OCI-LY3 (cell line): ENCODE measurements at regions not wholly inside any gene's neighbourhood (a gene's known extent, or its start where the extent isn't known, plus 50 kb on each side); places are given as distances from the start of the nearest gene placed in this dataset.

Source experiments
- H2AFZ ChIP-seq: fragments of 200-600, 300-600 bp; shearing (Covaris generic); 2 replicates; pipeline ENCODE4 v1.6.0; 2014; ENCODE audit warnings: antibody characterized with exemption, low read depth, low read length
- H3K27ac ChIP-seq: fragments of 200-600, 300-600 bp; sonication (generic); 2 replicates; pipeline ENCODE4 v1.5.1; 2014; ENCODE audit warnings: mild to moderate bottlenecking, low read length, moderate library complexity, mixed read lengths
- H3K27me3 ChIP-seq: fragments of 200-600, 300-600 bp; sonication (generic); 2 replicates; pipeline ENCODE4 v1.6.1; 2014; ENCODE audit warnings: low read depth, low read length, mixed read lengths
- H3K36me3 ChIP-seq: fragments of 200-600, 300-600 bp; sonication (generic); replicated peaks from 2 replicates; pipeline ENCODE3; 2014; ENCODE audit warnings: low read depth, low read length, mixed read lengths
- H3K4me1 ChIP-seq: fragments of 300-600, 200-600 bp; sonication (generic); 2 replicates; pipeline ENCODE4 v1.6.1; 2014; ENCODE audit warnings: low read length, mixed read lengths
- H3K4me2 ChIP-seq: fragments of 200-600, 300-600 bp; sonication (generic); 2 replicates; pipeline ENCODE4 v1.6.1; 2014; ENCODE audit warnings: low read length, mixed read lengths
- H3K4me3 ChIP-seq: fragments of 300-600, 200-600 bp; sonication (generic); 2 replicates; pipeline ENCODE4 v1.5.1; 2014; ENCODE audit warnings: antibody characterized with exemption, mild to moderate bottlenecking, low read length, moderate library complexity
- H3K79me2 ChIP-seq: fragments of 300-600, 200-600 bp; shearing (Covaris generic); 2 replicates; pipeline ENCODE4 v1.6.1; 2014; ENCODE audit warnings: mild to moderate bottlenecking, low read length, mixed read lengths
- H3K9ac ChIP-seq: fragments of 300-600, 200-600 bp; shearing (Covaris generic); 2 replicates; pipeline ENCODE4 v1.6.0; 2014; ENCODE audit warnings: mild to moderate bottlenecking, low read length, moderate library complexity
- H3K9me3 ChIP-seq: fragments of 200-600, 300-600 bp; shearing (Covaris generic); 2 replicates; pipeline ENCODE4 v1.6.1; 2014; ENCODE audit warnings: low read length, mixed read lengths; ENCODE audit not compliant: insufficient read depth
- H4K20me1 ChIP-seq: fragments of 200-600, 300-600 bp; sonication (generic); 2 replicates; pipeline ENCODE4 v1.6.1; 2016; ENCODE audit warnings: low read length, mixed read lengths; ENCODE audit not compliant: insufficient read depth
- EZH2phosphoT487 ChIP-seq: fragments of 200-600 bp; shearing (Covaris generic); IDR thresholded peaks from 2 replicates; pipeline ENCODE4 v1.6.1; 2018; ENCODE audit warnings: antibody characterized with exemption, mixed run types, low read depth
- TF ChIP-seq, protein P1 (sequence below): fragments of 200-600, 300-600 bp; sonication (generic); IDR thresholded peaks from 2 replicates; pipeline ENCODE4 v1.5.1; 2014; ENCODE audit warnings: antibody characterized with exemption, low read length, low read depth

DNA sequence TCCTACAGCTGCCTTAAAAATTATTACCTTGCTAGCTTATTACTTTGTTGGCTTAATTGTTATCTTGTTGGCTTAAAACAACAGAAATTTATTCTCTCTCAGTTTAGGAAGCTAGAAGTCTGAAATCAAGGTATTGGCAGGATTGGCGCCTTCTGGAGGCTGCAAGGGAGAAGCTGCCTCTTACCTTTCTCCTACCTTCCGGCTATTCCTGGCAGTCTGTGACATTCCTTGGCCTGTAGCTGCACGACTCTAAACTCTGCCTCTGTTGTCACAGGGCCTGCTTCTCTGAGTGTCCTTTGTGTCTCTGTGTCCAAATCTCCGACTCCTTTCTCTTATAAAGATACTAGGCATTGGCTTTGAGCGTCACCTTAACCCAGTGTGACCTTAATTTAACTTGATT is 579.9 kb upstream of the B3GALT2 start:
- Histone ChIP-seq H4K20me1 (no peaks in the 10 kb centered on the region), H3K4me1 (no peaks in the 10 kb centered on the region), H3K4me3 (no peak overlapping the region), H3K36me3 (no peaks in the 10 kb centered on the region), H3K79me2 (no peaks in the 10 kb centered on the region), H3K27me3 (no peaks in the 10 kb centered on the region), H3K9me3 (no peaks in the 10 kb centered on the region), H3K4me2 (no peak overlapping the region), H2AFZ (no peak overlapping the region), H3K9ac (no peak overlapping the region), H3K27ac (no peak overlapping the region)
- TF ChIP-seq, protein P1, sequence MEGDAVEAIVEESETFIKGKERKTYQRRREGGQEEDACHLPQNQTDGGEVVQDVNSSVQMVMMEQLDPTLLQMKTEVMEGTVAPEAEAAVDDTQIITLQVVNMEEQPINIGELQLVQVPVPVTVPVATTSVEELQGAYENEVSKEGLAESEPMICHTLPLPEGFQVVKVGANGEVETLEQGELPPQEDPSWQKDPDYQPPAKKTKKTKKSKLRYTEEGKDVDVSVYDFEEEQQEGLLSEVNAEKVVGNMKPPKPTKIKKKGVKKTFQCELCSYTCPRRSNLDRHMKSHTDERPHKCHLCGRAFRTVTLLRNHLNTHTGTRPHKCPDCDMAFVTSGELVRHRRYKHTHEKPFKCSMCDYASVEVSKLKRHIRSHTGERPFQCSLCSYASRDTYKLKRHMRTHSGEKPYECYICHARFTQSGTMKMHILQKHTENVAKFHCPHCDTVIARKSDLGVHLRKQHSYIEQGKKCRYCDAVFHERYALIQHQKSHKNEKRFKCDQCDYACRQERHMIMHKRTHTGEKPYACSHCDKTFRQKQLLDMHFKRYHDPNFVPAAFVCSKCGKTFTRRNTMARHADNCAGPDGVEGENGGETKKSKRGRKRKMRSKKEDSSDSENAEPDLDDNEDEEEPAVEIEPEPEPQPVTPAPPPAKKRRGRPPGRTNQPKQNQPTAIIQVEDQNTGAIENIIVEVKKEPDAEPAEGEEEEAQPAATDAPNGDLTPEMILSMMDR, result no peak
- no peak for TF ChIP-seq EZH2phosphoT487

DNA sequence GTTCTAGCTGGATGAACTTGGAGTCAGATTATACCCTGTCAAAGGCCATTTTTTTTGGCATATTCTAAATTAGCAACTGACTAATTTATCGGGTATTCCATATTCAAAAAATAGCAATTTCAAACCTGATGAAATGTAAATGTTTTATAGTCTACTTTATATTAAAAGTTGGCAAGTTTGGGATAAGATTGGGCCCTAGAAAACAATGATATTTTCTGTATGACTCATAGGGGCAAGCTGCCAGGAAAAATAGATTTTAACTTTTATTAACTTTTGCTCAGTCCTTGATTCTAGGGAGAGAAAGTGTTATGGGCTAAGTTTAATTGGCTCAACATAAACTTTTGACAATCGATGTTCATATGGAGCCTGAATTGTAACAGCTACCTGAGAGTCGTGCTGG is 576.9 kb upstream of the B3GALT2 start:
- Histone ChIP-seq H3K9me3 (no peaks in the 10 kb centered on the region), H3K27ac (no peak overlapping the region), H3K36me3 (no peaks in the 10 kb centered on the region), H3K4me2 (no peak overlapping the region), H3K4me3 (no peak overlapping the region), H3K4me1 (no peaks in the 10 kb centered on the region), H3K27me3 (no peaks in the 10 kb centered on the region), H4K20me1 (no peaks in the 10 kb centered on the region), H3K9ac (no peak overlapping the region), H3K79me2 (no peaks in the 10 kb centered on the region), H2AFZ (no peak overlapping the region)
- TF ChIP-seq EZH2phosphoT487, result no peak
- TF ChIP-seq, protein P1, result no peak

DNA sequence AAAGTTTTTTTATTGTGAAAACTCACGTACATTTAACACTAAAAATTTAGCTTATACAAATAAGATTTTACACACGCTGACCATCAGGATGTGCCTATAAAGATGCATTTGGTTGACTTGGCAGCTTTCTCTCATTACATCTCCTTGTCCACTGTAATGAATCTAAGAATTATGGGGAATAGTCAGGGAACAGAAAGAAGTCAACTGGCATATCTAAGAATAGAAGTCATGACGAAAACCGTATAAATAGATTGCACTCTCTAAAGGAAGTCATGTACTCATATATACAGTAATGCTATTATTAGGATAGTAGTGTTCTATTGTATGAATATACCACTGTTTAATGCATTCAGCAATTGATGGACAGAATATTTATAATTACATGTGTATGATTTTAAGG is 575.8 kb upstream of the B3GALT2 start:
- Histone ChIP-seq H3K9ac (no peak overlapping the region), H3K4me3 (no peak overlapping the region)

DNA sequence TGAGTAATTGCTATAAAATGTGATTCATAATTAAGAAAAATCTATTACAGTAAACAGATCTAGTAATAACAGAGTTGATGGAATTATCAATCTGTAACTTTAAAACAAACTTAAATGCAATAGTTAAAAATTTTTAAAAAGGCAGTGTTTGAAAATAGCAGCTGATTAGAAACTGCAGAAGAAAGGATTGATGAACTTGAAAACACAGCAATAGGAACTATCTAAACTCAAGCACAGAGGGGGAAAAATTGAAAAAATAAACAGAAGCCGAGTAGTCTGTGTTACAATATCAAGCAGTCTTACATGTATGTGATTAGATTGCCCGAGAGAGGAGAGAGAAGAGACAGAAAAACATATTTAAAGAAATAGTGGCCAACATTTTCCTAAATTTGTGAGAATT is 569.0 kb upstream of the B3GALT2 start:
- H3K4me3 ChIP-seq, result no peak overlapping the region
- no peaks in the 10 kb centered on the region for H3K79me2 ChIP-seq
- no peak overlapping the region for H2AFZ ChIP-seq
- H4K20me1 ChIP-seq, result no peaks in the 10 kb centered on the region
- no peak for TF ChIP-seq EZH2phosphoT487
- TF ChIP-seq, protein P1, result no peak
- no peaks in the 10 kb centered on the region for H3K9me3 ChIP-seq
- H3K9ac ChIP-seq, result no peak overlapping the region
- H3K4me1 ChIP-seq, result no peaks in the 10 kb centered on the region
- H3K36me3 ChIP-seq, result no peaks in the 10 kb centered on the region
- no peak overlapping the region for H3K27ac ChIP-seq
- no peak overlapping the region for H3K4me2 ChIP-seq
- H3K27me3 ChIP-seq, result no peaks in the 10 kb centered on the region

More for the DNA sequence above, 575.8 kb upstream of the B3GALT2 start:
- no peaks in the 10 kb centered on the region for H4K20me1 ChIP-seq
- no peaks in the 10 kb centered on the region for H3K9me3 ChIP-seq
- H3K27ac ChIP-seq, result no peak overlapping the region
- H3K4me1 ChIP-seq, result no peaks in the 10 kb centered on the region
- H3K27me3 ChIP-seq, result no peaks in the 10 kb centered on the region
- H3K4me2 ChIP-seq, result no peak overlapping the region
- no peaks in the 10 kb centered on the region for H3K36me3 ChIP-seq
- TF ChIP-seq, protein P1, result no peak
- TF ChIP-seq EZH2phosphoT487, result no peak
- H2AFZ ChIP-seq, result no peak overlapping the region
- no peaks in the 10 kb centered on the region for H3K79me2 ChIP-seq
